ENCODE measurements at regions not wholly inside any gene's neighbourhood (a gene's known extent, or its start where the extent isn't known, plus 50 kb on each side); places are given as distances from the start of the nearest gene placed in this dataset.

- TF ChIP-seq CTCF (IDR thresholded peaks at IDR 0.05; ENCODE audit: low read depth, low read length): no peak
- H3K4me3 ChIP-seq (ENCODE audit: low read depth, low read length): no peak overlapping the region
Observed at GRCh38 chr7:16244469-16244868, 176.9 kb downstream of the CRPPA start.

GRCh38 chr7:16242920-16243319, 178.4 kb downstream of the CRPPA start:
- no peak for TF ChIP-seq CTCF (IDR thresholded peaks at IDR 0.05; ENCODE audit: low read depth, low read length)

GRCh38 chr7:16241017-16241416, 180.3 kb downstream of the CRPPA start:
- TF ChIP-seq CTCF (IDR thresholded peaks at IDR 0.05; ENCODE audit: low read depth, low read length): no peak
- no peak overlapping the region for H3K4me3 ChIP-seq (ENCODE audit: low read depth, low read length)

More at GRCh38 chr7:16242920-16243319, 178.4 kb downstream of the CRPPA start:
- H3K4me3 ChIP-seq (ENCODE audit: low read depth, low read length): no peak overlapping the region

GRCh38 chr7:16236381-16236780, 185.0 kb downstream of the CRPPA start:
- no peak overlapping the region for H3K4me3 ChIP-seq (ENCODE audit: low read depth, low read length)
- TF ChIP-seq CTCF (IDR thresholded peaks at IDR 0.05; ENCODE audit: low read depth, low read length): no peak

- TF ChIP-seq CTCF (IDR thresholded peaks at IDR 0.05; ENCODE audit: low read depth, low read length): no peak
- no peak overlapping the region for H3K4me3 ChIP-seq (ENCODE audit: low read depth, low read length)
Observed at GRCh38 chr7:16235147-16236114, 185.9 kb downstream of the CRPPA start.

- H3K4me3 ChIP-seq (ENCODE audit: low read depth, low read length): no peak overlapping the region
- TF ChIP-seq CTCF (IDR thresholded peaks at IDR 0.05; ENCODE audit: low read depth, low read length): no peak
Observed at GRCh38 chr7:16234493-16235146, 186.7 kb downstream of the CRPPA start.

- no peak for TF ChIP-seq CTCF (IDR thresholded peaks at IDR 0.05; ENCODE audit: low read depth, low read length)
- no peak overlapping the region for H3K4me3 ChIP-seq (ENCODE audit: low read depth, low read length)
Observed at GRCh38 chr7:16233517-16233916, 187.8 kb downstream of the CRPPA start.
